Erythroblast (primary cell): ENCODE measurements at regions not wholly inside any gene's neighbourhood (a gene's known extent, or its start where the extent isn't known, plus 50 kb on each side); places are given as distances from the start of the nearest gene placed in this dataset.
"Not testable (repeated sequence)": the region's sequence is repeated elsewhere in the genome, so short reads cannot be mapped to it uniquely, and the experiment has no call there.

ENCODE experiments used
- DNase-seq, 2 experiments: peaks; one replicate each; lab custom pipeline; 2025; lab: John Stamatoyannopoulos, UW
- GATA1 ChIP-seq: IDR thresholded peaks from 2 replicates; pipeline ENCODE4 v1.6.1; 2011; ENCODE audit warnings: low read depth, mild to moderate bottlenecking, control low read depth, low read length, moderate library complexity
- POLR2A ChIP-seq: IDR thresholded peaks from 2 replicates; pipeline ENCODE4 v1.6.1; 2011; ENCODE audit warnings: mild to moderate bottlenecking, low read length

DNA sequence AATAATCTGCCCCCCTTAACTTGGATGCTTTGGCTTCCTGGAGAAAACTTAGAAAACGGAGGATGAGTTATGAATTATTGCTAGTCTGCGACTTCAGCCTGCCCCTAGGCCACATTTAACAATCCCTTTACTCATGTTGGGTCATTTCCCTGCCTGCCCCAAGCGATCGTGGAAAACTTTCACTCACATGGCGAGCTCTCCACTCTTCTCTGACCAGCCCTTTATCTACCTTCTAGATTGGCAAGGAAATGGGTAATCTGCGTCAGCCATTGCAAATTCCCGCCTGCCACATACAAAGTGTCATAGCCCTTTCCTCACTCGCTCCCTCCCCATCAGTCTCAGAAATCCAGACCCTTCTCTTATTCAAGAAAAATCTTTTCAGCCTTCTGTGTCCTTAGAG is 154.3 kb upstream of the IRS2 start:
- TF ChIP-seq GATA1 (no peak), POLR2A (no peak)
- DNase-seq: no peak

DNA sequence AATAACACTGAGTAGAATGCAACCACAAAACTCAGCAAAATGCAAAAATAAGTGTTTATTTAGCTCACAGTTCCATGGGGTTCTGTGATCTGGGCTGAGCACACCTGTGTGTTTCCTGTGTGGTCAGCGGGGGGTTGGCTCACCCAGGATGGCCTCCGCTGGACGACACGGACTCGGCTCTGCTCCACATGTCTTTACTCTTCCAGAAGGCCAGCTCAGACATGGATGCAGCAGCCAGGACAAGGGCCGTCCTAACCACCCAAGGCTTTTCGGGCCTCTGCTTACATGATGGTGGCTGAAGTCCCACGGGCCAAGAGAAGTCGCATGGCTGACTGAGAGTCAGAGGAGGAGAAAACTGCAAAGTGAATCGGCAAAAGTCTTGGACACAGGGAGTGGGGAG is 153.5 kb upstream of the IRS2 start:
- no peak for DNase-seq
- TF ChIP-seq POLR2A: no peak

DNA sequence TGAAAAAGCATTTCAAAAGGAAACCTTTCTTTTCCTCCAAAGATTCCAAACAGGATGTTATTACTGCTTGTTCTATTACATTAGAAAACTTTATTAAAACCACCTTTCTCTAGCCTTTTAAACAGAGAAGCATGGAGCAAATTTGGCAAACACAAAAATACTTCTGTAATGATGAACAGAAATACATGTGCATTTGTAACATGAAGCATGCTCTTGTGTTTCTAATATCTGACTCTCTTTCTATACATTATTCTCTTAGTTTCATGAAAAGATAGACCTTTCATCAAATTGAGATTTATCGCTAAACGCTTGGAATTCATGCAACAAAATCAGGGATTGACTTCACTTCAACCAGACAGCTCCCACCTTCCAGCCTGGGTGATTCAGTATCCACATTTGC is 152.8 kb upstream of the IRS2 start:
- TF ChIP-seq POLR2A (no peak), GATA1 (no peak)

GRCh38 chr13:109938255-109938936 is 152.0 kb upstream of the IRS2 start:
- TF ChIP-seq POLR2A (no peak), GATA1 (no peak)
- DNase-seq: no peak

More for the DNA sequence above, 152.8 kb upstream of the IRS2 start:
- DNase-seq: no peak

- not testable (repeated sequence) for DNase-seq
These were observed 148.1 kb upstream of the IRS2 start for GRCh38 chr13:109934520-109934919.

DNA sequence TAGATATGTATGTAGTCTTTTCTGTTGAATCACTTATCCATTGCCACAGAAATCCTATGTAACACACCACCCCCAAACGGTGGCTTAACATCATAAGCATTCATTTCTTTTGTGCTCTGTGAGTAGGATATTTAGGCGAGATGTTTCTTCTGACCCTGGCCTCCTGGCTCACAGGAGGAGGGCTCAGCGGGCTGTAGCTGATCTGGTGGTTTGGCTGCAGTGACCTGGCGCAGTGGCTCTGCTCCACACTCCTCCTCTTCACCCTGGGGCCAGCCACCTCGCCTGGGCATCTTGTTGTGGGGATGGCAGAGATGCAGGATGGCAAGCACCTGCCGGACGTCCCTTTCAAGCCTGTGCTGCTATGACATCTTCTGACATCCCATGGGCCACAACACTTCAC is 147.1 kb upstream of the IRS2 start:
- TF ChIP-seq GATA1 (no peak), POLR2A (no peak)
- no peak for DNase-seq

DNA sequence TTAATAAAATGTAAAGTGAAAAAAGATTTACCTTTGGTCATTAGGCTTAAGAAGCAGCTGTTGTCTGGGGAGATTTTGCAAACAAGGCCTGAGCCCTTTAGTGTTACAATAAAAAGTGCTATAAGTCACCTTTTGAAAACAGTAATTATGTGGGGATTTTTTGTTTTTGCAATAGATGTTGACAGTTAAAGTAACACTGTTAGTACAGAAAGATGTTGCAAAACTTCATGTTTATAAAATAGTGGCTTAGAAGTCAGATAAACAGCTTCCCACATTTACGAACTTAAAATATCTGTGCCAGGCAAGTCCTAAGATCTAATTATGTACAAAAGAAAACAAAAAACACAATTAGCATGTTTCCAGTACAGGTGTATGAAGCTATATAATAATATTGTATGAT is 138.0 kb upstream of the IRS2 start:
- TF ChIP-seq GATA1 (no peak), POLR2A (no peak)
- DNase-seq: no peak

- TF ChIP-seq POLR2A (no peak), GATA1 (no peak)
- DNase-seq: no peak
These were observed 136.1 kb upstream of the IRS2 start for GRCh38 chr13:109922518-109922917.

DNA sequence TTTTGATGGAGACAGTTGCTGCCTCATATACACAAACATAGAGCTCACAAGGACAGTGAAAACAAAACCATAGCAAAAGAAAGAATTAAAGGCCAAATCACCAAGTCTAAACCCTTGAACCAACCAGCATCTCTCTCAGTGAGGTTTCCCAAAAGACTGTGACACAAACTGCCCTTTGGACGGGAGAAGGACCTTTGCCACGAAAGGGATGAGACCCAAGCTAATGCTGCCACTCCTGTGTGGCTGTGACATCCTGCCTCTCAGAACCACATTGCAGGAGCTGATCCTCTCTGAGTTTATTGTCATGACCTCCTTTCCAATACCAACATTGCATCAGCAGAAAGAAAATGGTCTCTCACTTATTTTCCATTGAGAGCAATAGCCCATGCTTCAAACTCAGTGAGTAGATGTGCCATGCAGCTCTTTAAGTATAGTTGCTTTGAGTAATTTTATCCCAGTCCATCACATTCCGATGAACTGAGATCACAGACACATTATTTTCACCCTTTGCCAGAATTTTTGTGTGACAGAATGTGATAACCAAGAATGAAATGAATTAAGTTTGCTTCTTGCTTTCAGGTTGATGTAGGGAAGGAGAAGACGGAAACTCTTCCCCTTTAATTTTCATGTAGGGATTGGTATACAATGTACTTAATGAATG is 133.5 kb upstream of the IRS2 start:
- DNase-seq: no peak
- no peak for TF ChIP-seq POLR2A
- no peak for TF ChIP-seq GATA1

- no peak for DNase-seq
- TF ChIP-seq GATA1 (no peak), POLR2A (no peak)
These were observed 131.9 kb upstream of the IRS2 start for GRCh38 chr13:109918179-109918711.

DNA sequence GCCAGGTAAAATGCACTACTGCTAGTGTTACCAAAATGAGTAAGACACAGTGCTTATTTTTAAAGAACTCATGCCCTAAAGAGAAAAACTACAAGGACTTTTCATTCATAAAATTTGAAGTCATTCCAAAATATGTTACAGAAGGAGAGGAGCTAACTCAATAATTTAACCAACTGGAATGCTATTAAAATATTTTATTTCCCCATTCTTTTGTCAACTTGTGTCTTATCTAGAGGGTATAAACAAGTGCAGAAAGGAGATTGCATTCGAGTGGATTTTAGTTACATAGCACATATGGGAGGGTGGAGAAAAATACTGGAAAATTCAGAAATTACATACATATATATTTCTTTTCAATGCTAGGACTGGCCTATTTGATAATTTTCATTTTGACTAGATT is 131.0 kb upstream of the IRS2 start:
- DNase-seq: no peak

DNA sequence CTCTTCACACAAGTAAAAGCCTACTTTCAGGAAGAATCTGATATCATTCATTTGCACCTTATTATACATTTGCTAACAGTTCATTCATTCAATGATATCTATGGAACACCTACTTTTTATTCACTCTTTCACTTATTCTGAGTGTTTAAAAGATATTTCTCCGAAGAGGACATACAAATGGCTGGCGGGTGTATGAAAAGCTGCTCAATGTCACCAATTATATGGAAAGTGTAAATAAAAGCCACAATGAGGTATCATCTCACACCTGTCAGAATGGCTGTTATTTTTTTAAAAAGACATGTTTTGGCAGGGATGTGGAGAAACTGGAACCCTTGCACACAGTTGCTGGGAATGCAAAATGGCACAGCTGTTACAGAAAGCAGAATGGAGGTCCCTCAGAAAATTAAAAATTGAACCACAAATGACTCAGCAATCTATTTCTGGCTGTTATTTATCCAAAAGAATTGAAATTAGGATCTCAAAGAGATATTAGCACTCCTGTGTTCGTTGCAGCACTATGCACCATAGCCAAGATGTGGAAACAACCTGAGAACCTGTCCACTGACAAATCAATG is 127.6 kb upstream of the IRS2 start:
- no peak for TF ChIP-seq POLR2A
- no peak for TF ChIP-seq GATA1
- no peak for DNase-seq

More for the DNA sequence above, 131.0 kb upstream of the IRS2 start:
- TF ChIP-seq GATA1 (no peak), POLR2A (no peak)

DNA sequence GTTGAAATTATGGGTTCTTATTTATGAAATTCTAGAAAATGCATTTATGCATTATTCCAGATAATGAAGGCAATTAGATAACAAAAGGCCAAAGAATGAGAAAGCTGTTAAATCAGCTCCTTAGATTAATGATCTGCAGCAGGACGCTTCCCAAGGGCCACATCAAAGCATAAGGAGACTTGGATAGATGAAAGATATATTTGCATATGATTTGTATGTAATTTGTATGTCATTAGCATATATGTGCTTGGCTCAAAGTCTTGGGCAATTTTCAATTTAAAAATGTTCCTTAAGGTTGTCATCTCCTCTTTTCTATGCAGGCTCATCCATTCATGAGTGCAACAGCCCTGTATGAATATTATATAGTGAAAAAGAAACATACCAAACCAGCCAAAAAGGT is 126.8 kb upstream of the IRS2 start:
- no peak for DNase-seq
- TF ChIP-seq POLR2A (no peak), GATA1 (no peak)

GRCh38 chr13:109910194-109910593 is 123.8 kb upstream of the IRS2 start:
- DNase-seq: no peak
- TF ChIP-seq POLR2A (no peak), GATA1 (no peak)
